Limb (tissue), 2 donors: ENCODE measurements at regions not wholly inside any gene's neighbourhood (a gene's known extent, or its start where the extent isn't known, plus 50 kb on each side); places are given as distances from the start of the nearest gene placed in this dataset.
"Not testable (repeated sequence)": the region's sequence is repeated elsewhere in the genome, so short reads cannot be mapped to it uniquely, and the experiment has no call there.

Experiments used
- DNase-seq, 2 donors: peaks; one replicate each; pipeline ENCODE4 v3.0.0-alpha.2; 2016; ENCODE audit errors: extremely low spot score in 2 of 2

- no peak for DNase-seq
Observed at GRCh38 chr4:138404801-138405200, 162.7 kb upstream of the SLC7A11 start.

GRCh38 chr4:138404251-138404650 lies 162.1 kb upstream of the SLC7A11 start:
- DNase-seq: no peak

GRCh38 chr4:138401334-138401733 lies 159.2 kb upstream of the SLC7A11 start:
- peak in 1 of 2 donors; percentile 34 for DNase-seq

- DNase-seq: no peak
Observed at GRCh38 chr4:138400543-138400942, 158.4 kb upstream of the SLC7A11 start.

GRCh38 chr4:138400066-138400465 lies 157.9 kb upstream of the SLC7A11 start:
- no peak for DNase-seq

- no peak for DNase-seq
Observed at GRCh38 chr4:138399081-138399480, 156.9 kb upstream of the SLC7A11 start.

- DNase-seq: no peak
Observed at GRCh38 chr4:138398322-138398721, 156.2 kb upstream of the SLC7A11 start.

GRCh38 chr4:138393886-138394610 lies 151.9 kb upstream of the SLC7A11 start:
- DNase-seq: no peak

- no peak for DNase-seq
Observed at GRCh38 chr4:138392751-138393308, 150.7 kb upstream of the SLC7A11 start.

GRCh38 chr4:138389976-138390685 lies 148.0 kb upstream of the SLC7A11 start:
- DNase-seq: no peak

GRCh38 chr4:138374947-138375346 lies 132.8 kb upstream of the SLC7A11 start:
- DNase-seq: no peak

GRCh38 chr4:138367942-138368341 lies 125.8 kb upstream of the SLC7A11 start:
- DNase-seq: no peak

GRCh38 chr4:138352446-138352845 lies 110.3 kb upstream of the SLC7A11 start:
- not testable (repeated sequence) for DNase-seq

GRCh38 chr4:138348055-138348454 lies 105.9 kb upstream of the SLC7A11 start:
- no peak for DNase-seq

- DNase-seq: no peak
Observed at GRCh38 chr4:138347561-138347960, 105.4 kb upstream of the SLC7A11 start.

GRCh38 chr4:138344851-138345250 lies 102.7 kb upstream of the SLC7A11 start:
- DNase-seq: no peak

GRCh38 chr4:138344054-138344453 lies 101.9 kb upstream of the SLC7A11 start:
- no peak for DNase-seq

- no peak for DNase-seq
Observed at GRCh38 chr4:138341739-138342415, 99.7 kb upstream of the SLC7A11 start.

GRCh38 chr4:138338840-138339239 lies 96.7 kb upstream of the SLC7A11 start:
- no peak for DNase-seq

GRCh38 chr4:138338222-138338621 lies 96.1 kb upstream of the SLC7A11 start:
- DNase-seq: not testable (repeated sequence)

GRCh38 chr4:138334346-138335016 lies 92.3 kb upstream of the SLC7A11 start:
- no peak for DNase-seq

GRCh38 chr4:138332415-138332814 lies 90.3 kb upstream of the SLC7A11 start:
- not testable (repeated sequence) for DNase-seq
